ENCODE measurements at regions not wholly inside any gene's neighbourhood (a gene's known extent, or its start where the extent isn't known, plus 50 kb on each side); places are given as distances from the start of the nearest gene placed in this dataset.

DNA sequence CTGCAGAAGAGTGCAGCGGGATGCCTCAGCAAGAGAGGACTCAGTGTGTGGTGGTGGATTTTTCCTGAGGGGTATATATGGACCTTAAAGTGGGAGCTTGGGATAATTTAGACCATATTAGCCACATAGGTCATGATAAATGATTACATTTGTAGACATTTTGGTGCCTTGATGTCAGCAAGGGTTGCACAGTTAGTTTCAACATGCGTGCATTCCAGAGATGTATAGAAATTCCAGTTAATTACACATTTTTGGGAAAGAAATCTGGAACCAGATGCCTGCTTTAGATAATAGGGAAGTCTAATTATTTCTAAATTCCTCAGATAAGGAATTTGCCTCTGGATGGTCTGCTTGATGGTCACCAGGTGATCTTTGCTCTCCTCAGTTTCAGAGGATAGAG lies 440.6 kb upstream of the PAPPA start:
- no peak overlapping the region for H3K27ac ChIP-seq (ENCODE audit: low read depth, low read length)
- H3K9ac ChIP-seq (ENCODE audit: low read depth in 1 of 2, low read length in 2 of 2): no peak overlapping the region
- no peaks in the 10 kb centered on the region for H3K36me3 ChIP-seq (ENCODE audit: control insufficient read depth in 1 of 2, insufficient read depth in 2 of 2, low read length in 2 of 2)
- H3K9me3 ChIP-seq (ENCODE audit: control insufficient read depth in 1 of 2, low read length in 2 of 2): no peaks in the 10 kb centered on the region
- no peak overlapping the region for H3K4me3 ChIP-seq (ENCODE audit: low read depth in 1 of 2, low read length in 2 of 2)
- H3K4me1 ChIP-seq (ENCODE audit: control insufficient read depth in 1 of 2, insufficient read depth in 2 of 2, low read length in 2 of 2): no peaks in the 10 kb centered on the region
- no peaks in the 10 kb centered on the region for H3K27me3 ChIP-seq (ENCODE audit: control insufficient read depth in 1 of 2, insufficient read depth in 2 of 2, low read length in 2 of 2)

DNA sequence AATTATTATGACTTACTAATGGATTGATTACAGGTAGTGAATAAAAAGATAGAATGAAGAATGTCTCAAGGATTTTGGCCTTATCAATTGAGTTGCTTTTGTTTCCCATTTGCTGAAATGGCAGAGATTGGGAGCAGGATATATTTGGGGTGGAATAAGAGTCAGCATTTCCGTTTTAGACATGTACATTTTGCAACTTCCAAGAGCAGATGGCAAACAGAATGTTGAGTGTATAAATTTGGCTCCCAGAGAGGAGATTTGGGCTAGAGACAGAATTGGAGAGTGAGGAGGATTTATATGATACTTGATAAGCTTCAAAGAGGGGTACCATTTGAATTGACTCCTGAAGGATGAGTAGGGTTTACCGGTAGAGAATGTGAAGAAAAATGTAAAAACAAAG lies 437.9 kb upstream of the PAPPA start:
- no peak overlapping the region for H3K9ac ChIP-seq (ENCODE audit: low read depth in 1 of 2, low read length in 2 of 2)
- H3K9me3 ChIP-seq (ENCODE audit: control insufficient read depth in 1 of 2, low read length in 2 of 2): no peaks in the 10 kb centered on the region
- H3K27ac ChIP-seq (ENCODE audit: low read depth, low read length): no peak overlapping the region
- no peaks in the 10 kb centered on the region for H3K36me3 ChIP-seq (ENCODE audit: control insufficient read depth in 1 of 2, insufficient read depth in 2 of 2, low read length in 2 of 2)
- no peak overlapping the region for H3K4me3 ChIP-seq (ENCODE audit: low read depth in 1 of 2, low read length in 2 of 2)
- no peaks in the 10 kb centered on the region for H3K27me3 ChIP-seq (ENCODE audit: control insufficient read depth in 1 of 2, insufficient read depth in 2 of 2, low read length in 2 of 2)
- no peaks in the 10 kb centered on the region for H3K4me1 ChIP-seq (ENCODE audit: control insufficient read depth in 1 of 2, insufficient read depth in 2 of 2, low read length in 2 of 2)

DNA sequence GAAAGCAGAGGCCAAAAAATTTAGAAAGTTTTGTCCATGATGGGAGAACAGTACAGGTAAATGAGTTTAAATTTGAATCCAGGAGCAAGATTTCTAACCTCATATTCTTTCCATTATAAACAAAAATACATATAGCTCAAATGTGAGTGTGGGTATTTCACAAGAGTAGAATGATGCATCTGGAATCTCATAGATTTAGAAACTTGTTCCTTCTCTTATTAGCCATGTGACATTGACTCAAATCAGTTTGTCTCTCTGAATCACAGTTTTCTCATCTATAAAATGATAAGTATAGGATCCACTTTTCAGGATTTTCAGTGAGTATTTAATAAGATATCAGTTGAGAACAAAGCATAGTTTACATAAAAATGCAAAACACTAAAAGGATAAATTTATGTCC lies 436.3 kb upstream of the PAPPA start:
- Histone ChIP-seq H3K9ac (ENCODE audit: low read depth in 1 of 2, low read length in 2 of 2) (no peak overlapping the region), H3K9me3 (ENCODE audit: control insufficient read depth in 1 of 2, low read length in 2 of 2) (no peaks in the 10 kb centered on the region), H3K4me1 (ENCODE audit: control insufficient read depth in 1 of 2, insufficient read depth in 2 of 2, low read length in 2 of 2) (no peaks in the 10 kb centered on the region), H3K36me3 (ENCODE audit: control insufficient read depth in 1 of 2, insufficient read depth in 2 of 2, low read length in 2 of 2) (no peaks in the 10 kb centered on the region), H3K27ac (ENCODE audit: low read depth, low read length) (no peak overlapping the region), H3K4me3 (ENCODE audit: low read depth in 1 of 2, low read length in 2 of 2) (no peak overlapping the region), H3K27me3 (ENCODE audit: control insufficient read depth in 1 of 2, insufficient read depth in 2 of 2, low read length in 2 of 2) (no peaks in the 10 kb centered on the region)

DNA sequence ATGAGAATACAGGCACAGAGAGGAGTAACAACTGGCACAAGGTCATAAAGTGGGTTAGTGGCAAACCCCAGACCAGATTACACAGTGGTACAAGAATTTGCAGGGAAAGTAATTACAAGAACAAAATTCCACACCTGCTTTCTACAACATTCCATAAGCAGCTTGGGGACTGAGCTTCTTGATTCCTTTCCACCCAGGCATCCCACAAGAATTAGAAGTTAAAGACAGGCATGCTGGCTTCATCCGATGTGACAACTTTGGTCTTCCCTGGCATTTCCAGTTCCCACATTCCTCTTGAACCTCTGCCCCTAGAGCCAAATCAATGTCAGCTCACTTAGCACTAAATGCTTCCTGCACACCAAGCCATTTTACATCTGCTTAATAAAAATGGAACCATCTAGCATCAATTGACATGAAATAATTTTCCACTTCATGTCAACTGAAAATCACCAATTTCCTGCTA lies 435.8 kb upstream of the PAPPA start:
- Histone ChIP-seq H3K27ac (ENCODE audit: low read depth, low read length) (no peak overlapping the region), H3K9me3 (ENCODE audit: control insufficient read depth in 1 of 2, low read length in 2 of 2) (no peaks in the 10 kb centered on the region), H3K4me3 (ENCODE audit: low read depth in 1 of 2, low read length in 2 of 2) (no peak overlapping the region), H3K9ac (ENCODE audit: low read depth in 1 of 2, low read length in 2 of 2) (no peak overlapping the region), H3K4me1 (ENCODE audit: control insufficient read depth in 1 of 2, insufficient read depth in 2 of 2, low read length in 2 of 2) (no peaks in the 10 kb centered on the region), H3K27me3 (ENCODE audit: control insufficient read depth in 1 of 2, insufficient read depth in 2 of 2, low read length in 2 of 2) (no peaks in the 10 kb centered on the region), H3K36me3 (ENCODE audit: control insufficient read depth in 1 of 2, insufficient read depth in 2 of 2, low read length in 2 of 2) (no peaks in the 10 kb centered on the region)

DNA sequence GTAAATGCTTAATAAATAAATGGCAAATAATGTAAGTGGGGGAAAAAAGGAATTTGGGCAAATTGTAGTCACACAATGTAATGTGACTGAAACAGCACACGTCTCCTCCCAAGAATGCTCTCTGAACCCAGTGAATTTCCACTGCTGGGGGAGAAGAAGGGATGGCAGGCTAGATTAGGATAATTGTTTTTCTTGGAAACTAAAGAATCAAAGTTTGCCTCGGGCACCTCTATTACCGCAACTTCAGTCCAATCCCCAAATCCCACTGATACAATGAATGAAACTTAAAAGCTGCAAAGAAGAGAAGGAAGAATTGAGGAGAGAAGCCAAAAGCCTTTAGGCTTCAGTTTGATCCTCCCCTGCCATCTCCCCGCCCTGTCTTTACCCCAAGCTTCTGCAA lies 423.2 kb upstream of the PAPPA start:
- Histone ChIP-seq H3K4me3 (ENCODE audit: low read depth in 1 of 2, low read length in 2 of 2) (no peak overlapping the region), H3K9me3 (ENCODE audit: control insufficient read depth in 1 of 2, low read length in 2 of 2) (no peaks in the 10 kb centered on the region), H3K36me3 (ENCODE audit: control insufficient read depth in 1 of 2, insufficient read depth in 2 of 2, low read length in 2 of 2) (no peaks in the 10 kb centered on the region), H3K9ac (ENCODE audit: low read depth in 1 of 2, low read length in 2 of 2) (no peak overlapping the region), H3K4me1 (ENCODE audit: control insufficient read depth in 1 of 2, insufficient read depth in 2 of 2, low read length in 2 of 2) (no peaks in the 10 kb centered on the region), H3K27ac (ENCODE audit: low read depth, low read length) (no peak overlapping the region), H3K27me3 (ENCODE audit: control insufficient read depth in 1 of 2, insufficient read depth in 2 of 2, low read length in 2 of 2) (no peaks in the 10 kb centered on the region)

DNA sequence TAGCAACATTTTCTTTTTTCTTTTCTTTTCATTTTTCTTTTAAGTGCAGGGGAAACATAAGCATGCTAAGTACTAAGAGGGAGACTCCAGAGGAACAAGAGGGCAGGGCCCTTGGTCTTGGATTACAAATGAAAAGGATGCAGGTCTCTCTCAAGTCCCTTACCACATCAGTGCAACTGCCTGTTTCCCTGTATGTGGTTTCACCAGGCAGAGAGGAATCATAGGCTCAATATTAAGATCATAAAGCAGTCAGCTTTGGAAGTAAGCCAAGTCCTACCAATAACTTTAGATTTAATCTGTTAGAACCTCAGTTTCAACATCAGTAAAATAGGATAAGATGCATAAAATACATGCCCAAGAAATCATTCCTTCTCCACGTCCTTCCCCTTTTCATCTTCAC lies 422.7 kb upstream of the PAPPA start:
- H3K9me3 ChIP-seq (ENCODE audit: control insufficient read depth in 1 of 2, low read length in 2 of 2): no peaks in the 10 kb centered on the region
- H3K27ac ChIP-seq (ENCODE audit: low read depth, low read length): no peak overlapping the region
- H3K9ac ChIP-seq (ENCODE audit: low read depth in 1 of 2, low read length in 2 of 2): no peak overlapping the region
- H3K4me3 ChIP-seq (ENCODE audit: low read depth in 1 of 2, low read length in 2 of 2): no peak overlapping the region
- H3K4me1 ChIP-seq (ENCODE audit: control insufficient read depth in 1 of 2, insufficient read depth in 2 of 2, low read length in 2 of 2): no peaks in the 10 kb centered on the region
- no peaks in the 10 kb centered on the region for H3K27me3 ChIP-seq (ENCODE audit: control insufficient read depth in 1 of 2, insufficient read depth in 2 of 2, low read length in 2 of 2)
- H3K36me3 ChIP-seq (ENCODE audit: control insufficient read depth in 1 of 2, insufficient read depth in 2 of 2, low read length in 2 of 2): no peaks in the 10 kb centered on the region

DNA sequence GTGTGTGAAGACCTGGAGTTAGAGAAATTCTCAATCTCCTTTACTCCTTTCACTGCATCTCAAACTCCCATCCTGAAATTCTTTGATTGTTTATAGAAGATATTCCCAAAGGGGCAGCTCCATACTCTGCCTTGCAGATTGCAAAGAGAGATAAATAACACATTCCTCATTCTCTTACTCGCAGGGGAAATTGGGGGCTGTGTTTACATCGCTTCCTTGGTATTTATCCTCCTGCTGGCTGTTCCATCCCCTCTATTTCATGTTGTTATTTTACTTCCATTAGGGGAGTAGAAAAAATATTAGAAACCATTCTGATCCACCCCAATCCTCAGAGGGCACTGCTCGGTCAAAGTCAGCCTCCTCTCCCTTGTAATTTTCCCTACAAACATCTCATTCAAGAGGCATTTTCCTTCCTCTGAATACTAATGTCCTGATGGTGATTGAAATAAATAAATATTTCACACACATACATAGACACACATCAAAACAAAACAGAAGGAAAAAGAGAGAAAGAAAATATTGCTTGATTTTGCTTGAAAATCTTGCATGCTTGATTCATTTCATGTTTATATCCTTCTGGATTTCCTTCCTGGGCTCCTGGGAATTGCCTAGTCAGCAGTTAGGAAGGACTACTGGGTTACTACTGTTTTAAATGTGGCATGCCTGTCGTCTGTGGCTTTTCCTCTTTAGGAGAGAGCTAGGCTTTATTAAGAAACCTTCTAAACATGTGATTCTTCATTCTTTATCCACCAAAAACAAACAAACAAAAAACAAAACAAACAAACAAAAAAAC lies 420.1 kb upstream of the PAPPA start:
- no peak overlapping the region for H3K4me3 ChIP-seq (ENCODE audit: low read depth in 1 of 2, low read length in 2 of 2)
- no peak overlapping the region for H3K9ac ChIP-seq (ENCODE audit: low read depth in 1 of 2, low read length in 2 of 2)
- no peaks in the 10 kb centered on the region for H3K9me3 ChIP-seq (ENCODE audit: control insufficient read depth in 1 of 2, low read length in 2 of 2)
- H3K27ac ChIP-seq (ENCODE audit: low read depth, low read length): no peak overlapping the region
- no peaks in the 10 kb centered on the region for H3K4me1 ChIP-seq (ENCODE audit: control insufficient read depth in 1 of 2, insufficient read depth in 2 of 2, low read length in 2 of 2)
- no peaks in the 10 kb centered on the region for H3K36me3 ChIP-seq (ENCODE audit: control insufficient read depth in 1 of 2, insufficient read depth in 2 of 2, low read length in 2 of 2)
- no peaks in the 10 kb centered on the region for H3K27me3 ChIP-seq (ENCODE audit: control insufficient read depth in 1 of 2, insufficient read depth in 2 of 2, low read length in 2 of 2)

DNA sequence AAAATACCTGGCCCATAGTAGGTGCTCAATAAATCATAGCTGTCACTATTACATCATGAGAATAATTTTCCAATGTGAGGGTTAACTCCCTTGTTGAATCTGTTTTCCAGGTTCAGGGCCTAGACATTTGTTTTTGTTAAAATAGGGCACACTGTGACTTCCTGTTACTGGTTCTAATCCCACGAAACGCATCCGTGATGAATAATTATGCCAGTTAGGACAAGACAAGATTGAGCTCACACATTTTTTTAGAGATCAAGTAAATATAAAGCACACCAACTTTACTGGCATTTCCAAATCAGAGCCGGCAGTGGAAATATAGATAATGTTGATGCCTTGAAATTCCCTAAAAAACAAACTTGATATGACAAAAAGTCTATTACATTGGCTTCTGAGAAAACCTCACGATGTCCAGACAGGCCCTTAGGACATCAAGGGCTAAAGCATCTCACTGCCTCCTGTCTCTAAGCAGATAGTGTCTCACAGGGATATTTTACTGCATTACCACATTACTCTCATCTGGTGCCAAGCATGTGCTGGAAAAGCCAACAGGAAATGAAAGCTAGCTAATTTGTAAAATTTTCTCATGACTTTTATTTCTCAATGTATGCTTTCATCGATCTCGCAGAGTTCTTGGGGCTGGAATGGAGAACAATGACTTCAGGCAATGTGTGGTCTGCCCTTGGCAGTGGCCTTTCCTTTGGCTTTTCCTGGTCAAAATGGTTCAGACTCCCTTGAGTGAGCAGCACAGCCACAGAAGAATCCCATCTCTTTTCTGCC lies 414.3 kb upstream of the PAPPA start:
- H3K4me1 ChIP-seq (ENCODE audit: control insufficient read depth in 1 of 2, insufficient read depth in 2 of 2, low read length in 2 of 2): no peaks in the 10 kb centered on the region
- no peak overlapping the region for H3K27ac ChIP-seq (ENCODE audit: low read depth, low read length)
- H3K36me3 ChIP-seq (ENCODE audit: control insufficient read depth in 1 of 2, insufficient read depth in 2 of 2, low read length in 2 of 2): no peaks in the 10 kb centered on the region
- H3K4me3 ChIP-seq (ENCODE audit: low read depth in 1 of 2, low read length in 2 of 2): no peak overlapping the region
- H3K9ac ChIP-seq (ENCODE audit: low read depth in 1 of 2, low read length in 2 of 2): no peak overlapping the region
- no peaks in the 10 kb centered on the region for H3K27me3 ChIP-seq (ENCODE audit: control insufficient read depth in 1 of 2, insufficient read depth in 2 of 2, low read length in 2 of 2)
- no peaks in the 10 kb centered on the region for H3K9me3 ChIP-seq (ENCODE audit: control insufficient read depth in 1 of 2, low read length in 2 of 2)

DNA sequence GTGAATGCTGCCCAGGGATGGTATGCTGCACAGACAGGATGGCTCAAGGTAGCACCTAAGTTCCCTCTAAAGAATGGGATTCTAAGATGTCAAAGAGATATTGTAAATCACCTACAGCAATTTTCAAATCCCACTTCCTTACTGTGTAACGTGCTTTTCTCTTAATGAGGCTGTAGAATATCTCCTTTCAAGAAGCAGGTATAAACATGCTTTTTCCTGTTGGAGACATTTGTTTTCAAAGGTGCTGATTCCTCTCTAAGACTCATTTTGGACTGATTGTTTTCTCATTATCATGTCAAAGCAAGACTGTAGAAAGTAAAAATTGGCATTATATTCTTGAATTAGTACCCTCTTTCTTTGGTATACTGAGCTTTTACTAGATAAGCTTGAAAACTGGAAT lies 412.6 kb upstream of the PAPPA start:
- Histone ChIP-seq H3K9me3 (ENCODE audit: control insufficient read depth in 1 of 2, low read length in 2 of 2) (no peaks in the 10 kb centered on the region), H3K36me3 (ENCODE audit: control insufficient read depth in 1 of 2, insufficient read depth in 2 of 2, low read length in 2 of 2) (no peaks in the 10 kb centered on the region), H3K4me1 (ENCODE audit: control insufficient read depth in 1 of 2, insufficient read depth in 2 of 2, low read length in 2 of 2) (no peaks in the 10 kb centered on the region), H3K4me3 (ENCODE audit: low read depth in 1 of 2, low read length in 2 of 2) (no peak overlapping the region), H3K27ac (ENCODE audit: low read depth, low read length) (no peak overlapping the region), H3K27me3 (ENCODE audit: control insufficient read depth in 1 of 2, insufficient read depth in 2 of 2, low read length in 2 of 2) (no peaks in the 10 kb centered on the region), H3K9ac (ENCODE audit: low read depth in 1 of 2, low read length in 2 of 2) (no peak overlapping the region)

DNA sequence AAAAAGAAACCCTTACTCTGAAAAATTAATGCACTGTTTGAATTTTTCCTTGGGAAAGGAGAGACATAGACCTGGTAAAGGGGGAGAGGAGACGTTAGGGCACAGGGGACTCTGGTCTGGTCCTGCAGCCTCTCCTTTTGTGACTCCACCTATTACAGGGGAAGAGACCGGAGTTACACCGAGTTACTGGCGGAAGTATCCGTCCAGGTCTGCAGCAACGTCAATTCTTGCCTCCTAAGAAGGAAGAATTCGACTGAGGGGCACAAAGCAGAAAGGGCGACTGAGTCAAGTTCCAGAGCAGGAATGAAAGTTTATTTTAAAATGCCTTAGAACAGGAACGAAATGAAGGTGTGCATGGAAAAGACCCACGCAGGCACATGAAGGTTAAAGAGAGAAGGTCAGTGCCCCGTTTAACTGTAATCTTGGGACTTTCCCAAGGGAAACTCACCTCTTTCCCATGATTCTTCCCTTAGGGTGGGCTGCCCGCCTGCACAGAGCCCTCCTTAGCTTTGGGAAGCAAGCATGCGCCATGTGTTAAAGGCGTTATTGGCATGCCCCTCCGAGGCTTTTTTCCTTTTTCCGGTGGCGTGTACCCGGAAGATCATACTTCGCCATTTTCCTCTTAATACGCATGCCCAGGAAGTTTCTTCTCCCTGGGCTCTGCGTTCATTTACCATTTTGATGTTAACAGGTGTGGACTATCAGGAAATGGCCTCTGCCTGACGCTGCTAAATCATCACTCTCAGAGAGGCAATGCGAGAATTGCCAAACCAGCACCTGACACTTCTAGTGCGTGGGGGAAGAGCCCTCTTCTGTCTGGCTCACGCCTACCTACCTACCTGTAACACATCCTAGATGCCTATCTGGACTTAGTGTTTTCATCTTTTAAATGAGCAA lies 409.6 kb upstream of the PAPPA start:
- Histone ChIP-seq H3K9ac (ENCODE audit: low read depth in 1 of 2, low read length in 2 of 2) (no peak overlapping the region), H3K27ac (ENCODE audit: low read depth, low read length) (no peak overlapping the region), H3K4me3 (ENCODE audit: low read depth in 1 of 2, low read length in 2 of 2) (no peak overlapping the region), H3K9me3 (ENCODE audit: control insufficient read depth in 1 of 2, low read length in 2 of 2) (no peaks in the 10 kb centered on the region), H3K36me3 (ENCODE audit: control insufficient read depth in 1 of 2, insufficient read depth in 2 of 2, low read length in 2 of 2) (no peaks in the 10 kb centered on the region), H3K4me1 (ENCODE audit: control insufficient read depth in 1 of 2, insufficient read depth in 2 of 2, low read length in 2 of 2) (no peaks in the 10 kb centered on the region), H3K27me3 (ENCODE audit: control insufficient read depth in 1 of 2, insufficient read depth in 2 of 2, low read length in 2 of 2) (no peaks in the 10 kb centered on the region)
